ENCODE measurements at regions not wholly inside any gene's neighbourhood (a gene's known extent, or its start where the extent isn't known, plus 50 kb on each side); places are given as distances from the start of the nearest gene placed in this dataset.

GRCh38 chr7:25287291-25287690 lies 59.0 kb upstream of the NPVF start:
- TF ChIP-seq EZH2 (IDR thresholded peaks at IDR 0.05; ENCODE audit: low read length, unreplicated experiment) (no peak), CTCF (conservative IDR thresholded peaks at IDR 0.05; ENCODE audit: low read depth, low read length) (no peak), EZH2phosphoT487 (IDR thresholded peaks at IDR 0.05; ENCODE audit: borderline replicate concordance, low read length) (no peak)

Data from PC-3 (cell line).